ENCODE measurements at regions not wholly inside any gene's neighbourhood (a gene's known extent, or its start where the extent isn't known, plus 50 kb on each side); places are given as distances from the start of the nearest gene placed in this dataset.

DNA sequence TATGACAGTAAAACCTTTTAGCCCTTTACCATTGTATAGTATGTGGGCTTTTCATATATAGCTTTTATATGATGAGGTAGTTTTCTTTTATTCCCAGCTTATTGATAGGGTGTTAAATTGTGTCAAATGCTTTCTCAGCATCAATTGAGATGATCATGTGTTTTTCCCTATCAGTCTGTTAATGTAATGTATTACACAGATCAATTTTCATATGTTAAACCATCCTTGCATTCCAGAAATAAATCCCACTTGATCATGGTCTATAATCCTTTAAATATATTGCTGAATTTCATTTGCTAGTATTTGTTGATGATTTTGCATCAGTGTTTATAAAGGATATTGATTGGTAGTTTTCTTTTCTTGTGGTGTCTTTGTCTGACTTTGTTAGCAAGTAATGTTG lies 603.9 kb downstream of the TRHDE start:
- no peaks in the 10 kb centered on the region for H3K27me3 ChIP-seq (ENCODE audit: insufficient read depth, low read length)
- DNase-seq = no peak
- TF ChIP-seq, protein P1, sequence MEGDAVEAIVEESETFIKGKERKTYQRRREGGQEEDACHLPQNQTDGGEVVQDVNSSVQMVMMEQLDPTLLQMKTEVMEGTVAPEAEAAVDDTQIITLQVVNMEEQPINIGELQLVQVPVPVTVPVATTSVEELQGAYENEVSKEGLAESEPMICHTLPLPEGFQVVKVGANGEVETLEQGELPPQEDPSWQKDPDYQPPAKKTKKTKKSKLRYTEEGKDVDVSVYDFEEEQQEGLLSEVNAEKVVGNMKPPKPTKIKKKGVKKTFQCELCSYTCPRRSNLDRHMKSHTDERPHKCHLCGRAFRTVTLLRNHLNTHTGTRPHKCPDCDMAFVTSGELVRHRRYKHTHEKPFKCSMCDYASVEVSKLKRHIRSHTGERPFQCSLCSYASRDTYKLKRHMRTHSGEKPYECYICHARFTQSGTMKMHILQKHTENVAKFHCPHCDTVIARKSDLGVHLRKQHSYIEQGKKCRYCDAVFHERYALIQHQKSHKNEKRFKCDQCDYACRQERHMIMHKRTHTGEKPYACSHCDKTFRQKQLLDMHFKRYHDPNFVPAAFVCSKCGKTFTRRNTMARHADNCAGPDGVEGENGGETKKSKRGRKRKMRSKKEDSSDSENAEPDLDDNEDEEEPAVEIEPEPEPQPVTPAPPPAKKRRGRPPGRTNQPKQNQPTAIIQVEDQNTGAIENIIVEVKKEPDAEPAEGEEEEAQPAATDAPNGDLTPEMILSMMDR (conservative IDR thresholded peaks at IDR 0.05) = no peak
- no peaks in the 10 kb centered on the region for H3K79me1 ChIP-seq (ENCODE audit: insufficient read depth, low read depth, low read length, poor library complexity, severe bottlenecking)
- H3K4me2 ChIP-seq (ENCODE audit: insufficient read depth, insufficient read length, low read length) = no peak overlapping the region
- no peak overlapping the region for H2AK5ac ChIP-seq (ENCODE audit: insufficient read length, low read length)
- no peak overlapping the region for H4K5ac ChIP-seq (ENCODE audit: insufficient read length, low read depth, low read length)
- no peak overlapping the region for H2BK120ac ChIP-seq (ENCODE audit: low read depth, low read length, poor library complexity, severe bottlenecking)
- no peak overlapping the region for H2AFZ ChIP-seq (ENCODE audit: low read length)
- H3K9ac ChIP-seq (ENCODE audit: extremely low read depth, insufficient read length, low read length) = no peak overlapping the region
- Mint-ChIP-seq H3K36me3 (ENCODE audit: insufficient read depth in 1 of 3, low read depth in 3 of 3) (peaks cover 7 to 22% (median 13%) of the 10 kb centered on the region in 3 experiments; a peak in 6 of 7 replicates), H3K4me1 (peaks cover 14 to 15% of the 10 kb centered on the region in 2 experiments), H3K4me3 (no peak overlapping the region), H3K27ac (no peak overlapping the region), H3K9me3 (peaks cover 19 to 35% of the 10 kb centered on the region in 2 experiments), H3K27me3 (ENCODE audit: low read depth) (no peaks in the 10 kb centered on the region)
- H3T11ph ChIP-seq (ENCODE audit: low read length) = no peak overlapping the region
- no peak overlapping the region for H4K8ac ChIP-seq (replicated peaks; ENCODE audit: insufficient read length, low read depth, low read length)
- no peak overlapping the region for H3K56ac ChIP-seq (ENCODE audit: insufficient read length, low read depth, low read length)
- no peak overlapping the region for H3K18ac ChIP-seq (ENCODE audit: insufficient read length, low read depth, low read length)
- no peak overlapping the region for H3K4ac ChIP-seq (ENCODE audit: low read depth, low read length)
- no peaks in the 10 kb centered on the region for H4K20me1 ChIP-seq (ENCODE audit: control insufficient read depth, insufficient read depth, insufficient read length)
- H2BK12ac ChIP-seq (ENCODE audit: insufficient read length, low read depth, low read length) = no peak overlapping the region
- no peak overlapping the region for H3K23ac ChIP-seq (ENCODE audit: insufficient read length, low read depth, low read length)
- peaks cover 4% of the 10 kb centered on the region for H3K9me3 ChIP-seq (ENCODE audit: control insufficient read depth, low read depth, low read length)
- H3K23me2 ChIP-seq (ENCODE audit: insufficient read length, low read depth, low read length, poor library complexity, severe bottlenecking) = no peaks in the 10 kb centered on the region
- no peak overlapping the region for H2BK5ac ChIP-seq (ENCODE audit: insufficient read length, low read length)
- H2BK20ac ChIP-seq (ENCODE audit: low read depth, low read length, poor library complexity, severe bottlenecking) = no peak overlapping the region
- no peak overlapping the region for H3K27ac ChIP-seq (ENCODE audit: insufficient read length, low read depth, low read length)
- no peak overlapping the region for H3K14ac ChIP-seq (ENCODE audit: insufficient read depth, low read length)
- H4K91ac ChIP-seq (ENCODE audit: insufficient read length, low read depth, low read length) = no peak overlapping the region
- H3K4me1 ChIP-seq (ENCODE audit: insufficient read depth, low read length) = no peaks in the 10 kb centered on the region
- H2BK15ac ChIP-seq (ENCODE audit: low read depth, low read length) = no peak overlapping the region
- H3K79me2 ChIP-seq (ENCODE audit: insufficient read depth, low read length) = no peaks in the 10 kb centered on the region

Data from H9 (cell line).